ENCODE measurements at regions not wholly inside any gene's neighbourhood (a gene's known extent, or its start where the extent isn't known, plus 50 kb on each side); places are given as distances from the start of the nearest gene placed in this dataset.

DNA sequence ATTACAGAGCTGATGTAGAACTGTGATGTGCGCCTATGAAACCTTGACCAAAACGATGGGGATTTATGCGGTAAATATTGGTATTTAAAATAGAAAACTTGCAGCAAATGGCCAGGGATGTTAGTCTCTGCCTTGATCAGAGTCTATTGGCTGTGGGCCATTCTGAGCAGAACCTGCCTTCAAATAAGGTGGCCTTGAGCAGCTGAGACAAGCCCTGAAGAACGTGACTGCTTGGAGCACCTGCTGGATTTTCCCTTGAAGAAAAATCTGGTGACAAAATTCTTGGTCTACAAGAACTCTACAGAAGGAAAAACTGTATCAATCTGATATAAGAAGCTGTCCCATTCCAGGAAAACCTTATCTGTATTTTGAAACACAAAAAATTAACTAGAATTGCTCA lies 820.1 kb upstream of the EPHA6 start:
- TF ChIP-seq EZH2 (IDR thresholded peaks at IDR 0.05; ENCODE audit: borderline replicate concordance, insufficient read depth, low read depth, low read length, poor library complexity, severe bottlenecking) (no peak), CTCF (IDR thresholded peaks at IDR 0.05) (no peak)

All from B cell (primary cell).